IMR-90 (cell line): ENCODE measurements at regions not wholly inside any gene's neighbourhood (a gene's known extent, or its start where the extent isn't known, plus 50 kb on each side); places are given as distances from the start of the nearest gene placed in this dataset.

ENCODE experiments used
- BHLHE40 ChIP-seq: fragments of 150-350 bp; IDR thresholded peaks from 2 replicates; pipeline ENCODE4 v1.6.1; 2016; ENCODE audit warnings: mild to moderate bottlenecking, low read depth, low read length
- CEBPB ChIP-seq: IDR thresholded peaks from 2 replicates; pipeline ENCODE4 v1.6.1; 2012; ENCODE audit warnings: low read depth, low read length, improper control_type of control experiment
- CHD1 ChIP-seq: IDR thresholded peaks from 2 replicates; pipeline ENCODE4 v1.6.1; 2012; ENCODE audit warnings: low read depth, low read length, improper control_type of control experiment
- CTCF ChIP-seq: conservative IDR thresholded peaks from 2 replicates; pipeline ENCODE4 v1.5.1; 2012; ENCODE audit warnings: mild to moderate bottlenecking, low read depth, low read length, improper control_type of control experiment
- FOS ChIP-seq: fragments of 150-350 bp; IDR thresholded peaks from 2 replicates; pipeline ENCODE4 v1.6.1; 2016; ENCODE audit warnings: low read depth, low read length
- MAFK ChIP-seq: IDR thresholded peaks from 2 replicates; pipeline ENCODE4 v1.6.1; 2012; ENCODE audit warnings: low read depth, low read length, improper control_type of control experiment
- MXI1 ChIP-seq: IDR thresholded peaks from 2 replicates; pipeline ENCODE4 v1.6.1; 2012; ENCODE audit warnings: low read depth, mild to moderate bottlenecking, low read length, moderate library complexity, borderline replicate concordance
- NFE2L2 ChIP-seq: fragments of 150-350 bp; IDR thresholded peaks from 2 replicates; pipeline ENCODE4 v1.6.1; 2016; ENCODE audit warnings: low read depth, mild to moderate bottlenecking, low read length
- POLR2A ChIP-seq: IDR thresholded peaks from 2 replicates; pipeline ENCODE4 v1.6.1; 2012; ENCODE audit warnings: mild to moderate bottlenecking, low read depth, low read length
- RAD21 ChIP-seq: IDR thresholded peaks from 2 replicates; pipeline ENCODE4 v1.6.1; 2012; ENCODE audit warnings: low read length, improper control_type of control experiment
- RCOR1 ChIP-seq: IDR thresholded peaks from 2 replicates; pipeline ENCODE4 v1.6.1; 2012; ENCODE audit warnings: mild to moderate bottlenecking, low read length, improper control_type of control experiment; ENCODE audit not compliant: insufficient replicate concordance
- RFX5 ChIP-seq: IDR thresholded peaks from 2 replicates; pipeline ENCODE4 v1.8.0; 2012; ENCODE audit warnings: low read depth, mild to moderate bottlenecking, low read length, moderate library complexity
- USF2 ChIP-seq: fragments of 150-350 bp; IDR thresholded peaks from 2 replicates; pipeline ENCODE4 v1.6.1; 2017; ENCODE audit warnings: mild to moderate bottlenecking, antibody characterized with exemption, low read length, low read depth

- TF ChIP-seq RCOR1 = no peak
- no peak for TF ChIP-seq CTCF
- TF ChIP-seq MXI1 = no peak
- no peak for TF ChIP-seq CEBPB
- TF ChIP-seq CHD1 = no peak
- no peak for TF ChIP-seq POLR2A
- TF ChIP-seq USF2 = no peak
- TF ChIP-seq BHLHE40 = no peak
- no peak for TF ChIP-seq RFX5
- TF ChIP-seq NFE2L2 = no peak
- no peak for TF ChIP-seq MAFK
- TF ChIP-seq RAD21 = no peak
- TF ChIP-seq FOS = no peak
These were observed 61.3 kb upstream of the PIK3R1 start for GRCh38 chr5:68154119-68154857.
